ENCODE measurements at regions not wholly inside any gene's neighbourhood (a gene's known extent, or its start where the extent isn't known, plus 50 kb on each side); places are given as distances from the start of the nearest gene placed in this dataset.

DNA sequence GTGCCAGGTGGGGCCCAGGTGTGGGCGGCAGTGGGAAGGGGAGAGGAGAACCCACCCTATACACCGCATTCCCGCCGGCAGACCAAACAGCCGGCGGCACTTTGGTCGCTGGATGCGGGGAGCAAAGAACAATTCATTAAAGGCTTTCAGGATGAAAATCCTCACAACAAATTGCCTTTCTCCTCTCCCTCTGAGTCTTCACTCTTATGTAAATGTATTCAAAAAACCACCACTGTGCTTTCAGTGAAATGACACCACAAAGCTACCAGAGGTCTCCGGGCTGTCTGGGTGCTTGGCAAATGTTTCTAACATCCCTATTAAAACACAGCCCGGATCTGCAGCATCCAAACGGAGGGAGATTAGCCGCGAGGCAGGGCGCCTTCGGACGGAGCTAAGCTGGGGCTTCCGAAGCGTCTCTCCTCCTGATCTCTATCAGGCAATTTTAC, 171.8 kb upstream of the TBL1X start:
- dilution Hi-C loops (cut with MboI; ENCODE audit: extremely low pct_ligation_motif_present, low sequenced_read_pairs) = no loop called here
- Histone ChIP-seq H3K27me3 (ENCODE audit: control insufficient read depth, extremely low read depth, insufficient read depth, low read length) (peaks cover 18% of the 10 kb centered on the region), H3K9me3 (ENCODE audit: control insufficient read depth, low read depth, low read length) (no peaks in the 10 kb centered on the region), H3K4me3 (ENCODE audit: control insufficient read depth in 2 of 3, extremely low read depth in 1 of 3, insufficient read depth in 2 of 3, low read depth in 1 of 3, low read length in 3 of 3) (no peak overlapping the region), H3K36me3 (ENCODE audit: control insufficient read depth in 2 of 2, extremely low read depth in 1 of 2, insufficient read depth in 2 of 2, low read length in 2 of 2) (no peaks in the 10 kb centered on the region), H3K9ac (ENCODE audit: control insufficient read depth, extremely low read depth, insufficient read depth, low read length) (no peak overlapping the region), H2AFZ (ENCODE audit: control insufficient read depth, low read length) (no peak overlapping the region), H3K4me2 (ENCODE audit: control insufficient read depth, extremely low read depth, insufficient read depth, low read depth, low read length) (no peak overlapping the region), H3K4me1 (ENCODE audit: control insufficient read depth, extremely low read depth, insufficient read depth, low read length) (no peaks in the 10 kb centered on the region), H4K20me1 (ENCODE audit: control insufficient read depth, extremely low read depth, insufficient read depth, low read length) (no peaks in the 10 kb centered on the region), H3K79me2 (ENCODE audit: control insufficient read depth, insufficient read depth, low read length) (no peaks in the 10 kb centered on the region), H3K27ac (ENCODE audit: control insufficient read depth, insufficient read depth, low read length) (no peak overlapping the region), H3K9me1 (ENCODE audit: control insufficient read depth, extremely low read depth, insufficient read depth, low read length) (no peaks in the 10 kb centered on the region)
- TF ChIP-seq, protein P1, sequence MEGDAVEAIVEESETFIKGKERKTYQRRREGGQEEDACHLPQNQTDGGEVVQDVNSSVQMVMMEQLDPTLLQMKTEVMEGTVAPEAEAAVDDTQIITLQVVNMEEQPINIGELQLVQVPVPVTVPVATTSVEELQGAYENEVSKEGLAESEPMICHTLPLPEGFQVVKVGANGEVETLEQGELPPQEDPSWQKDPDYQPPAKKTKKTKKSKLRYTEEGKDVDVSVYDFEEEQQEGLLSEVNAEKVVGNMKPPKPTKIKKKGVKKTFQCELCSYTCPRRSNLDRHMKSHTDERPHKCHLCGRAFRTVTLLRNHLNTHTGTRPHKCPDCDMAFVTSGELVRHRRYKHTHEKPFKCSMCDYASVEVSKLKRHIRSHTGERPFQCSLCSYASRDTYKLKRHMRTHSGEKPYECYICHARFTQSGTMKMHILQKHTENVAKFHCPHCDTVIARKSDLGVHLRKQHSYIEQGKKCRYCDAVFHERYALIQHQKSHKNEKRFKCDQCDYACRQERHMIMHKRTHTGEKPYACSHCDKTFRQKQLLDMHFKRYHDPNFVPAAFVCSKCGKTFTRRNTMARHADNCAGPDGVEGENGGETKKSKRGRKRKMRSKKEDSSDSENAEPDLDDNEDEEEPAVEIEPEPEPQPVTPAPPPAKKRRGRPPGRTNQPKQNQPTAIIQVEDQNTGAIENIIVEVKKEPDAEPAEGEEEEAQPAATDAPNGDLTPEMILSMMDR (optimal IDR thresholded peaks at IDR 0.05 in 1 of 3, IDR thresholded peaks at IDR 0.05 in 1 of 3, conservative IDR thresholded peaks at IDR 0.05 in 1 of 3; ENCODE audit: extremely low read depth in 1 of 3, insufficient read depth in 2 of 3, low read length in 3 of 3) = no peak
- TF ChIP-seq EZH2 (IDR thresholded peaks at IDR 0.05; ENCODE audit: low read length) = no peak
- DNase-seq (ENCODE audit: low read depth, low spot score) (no peak), FAIRE-seq (no peak)

DNA sequence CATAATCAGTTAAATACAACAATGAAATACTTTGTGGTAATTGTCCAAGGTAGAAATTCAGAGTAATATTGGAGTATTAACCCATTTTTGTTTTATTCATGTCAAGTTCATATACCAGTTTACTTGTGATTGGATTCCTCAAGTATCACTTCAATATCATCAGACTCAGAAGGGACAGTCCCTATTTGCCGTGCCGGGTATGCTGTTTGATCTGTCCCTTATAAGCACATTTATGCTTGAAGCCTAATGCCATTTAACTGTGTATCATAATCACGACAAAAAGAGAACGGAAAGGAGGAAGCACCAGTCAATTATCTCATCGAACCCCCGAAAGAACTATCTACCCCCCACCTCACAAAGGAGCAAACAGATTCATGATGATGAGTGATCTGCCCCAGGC, 171.0 kb upstream of the TBL1X start:
- TF ChIP-seq EZH2 (IDR thresholded peaks at IDR 0.05; ENCODE audit: low read length) = peak; percentile 14
- TF ChIP-seq, protein P1 (optimal IDR thresholded peaks at IDR 0.05 in 1 of 3, IDR thresholded peaks at IDR 0.05 in 1 of 3, conservative IDR thresholded peaks at IDR 0.05 in 1 of 3; ENCODE audit: extremely low read depth in 1 of 3, insufficient read depth in 2 of 3, low read length in 3 of 3) = no peak
- no peaks in the 10 kb centered on the region for H3K79me2 ChIP-seq (ENCODE audit: control insufficient read depth, insufficient read depth, low read length)
- dilution Hi-C loops (cut with MboI; ENCODE audit: extremely low pct_ligation_motif_present, low sequenced_read_pairs) = no loop called here
- H3K9me1 ChIP-seq (ENCODE audit: control insufficient read depth, extremely low read depth, insufficient read depth, low read length) = no peaks in the 10 kb centered on the region
- FAIRE-seq (no peak), DNase-seq (ENCODE audit: low read depth, low spot score) (no peak)
- no peaks in the 10 kb centered on the region for H3K36me3 ChIP-seq (ENCODE audit: control insufficient read depth in 2 of 2, extremely low read depth in 1 of 2, insufficient read depth in 2 of 2, low read length in 2 of 2)
- H3K9me3 ChIP-seq (ENCODE audit: control insufficient read depth, low read depth, low read length) = no peaks in the 10 kb centered on the region
- H2AFZ ChIP-seq (ENCODE audit: control insufficient read depth, low read length) = no peak overlapping the region
- H3K4me1 ChIP-seq (ENCODE audit: control insufficient read depth, extremely low read depth, insufficient read depth, low read length) = no peaks in the 10 kb centered on the region
- no peak overlapping the region for H3K4me2 ChIP-seq (ENCODE audit: control insufficient read depth, extremely low read depth, insufficient read depth, low read depth, low read length)
- H3K9ac ChIP-seq (ENCODE audit: control insufficient read depth, extremely low read depth, insufficient read depth, low read length) = no peak overlapping the region
- H3K27ac ChIP-seq (ENCODE audit: control insufficient read depth, insufficient read depth, low read length) = no peak overlapping the region
- H3K27me3 ChIP-seq (ENCODE audit: control insufficient read depth, extremely low read depth, insufficient read depth, low read length) = peaks cover 18% of the 10 kb centered on the region
- no peaks in the 10 kb centered on the region for H4K20me1 ChIP-seq (ENCODE audit: control insufficient read depth, extremely low read depth, insufficient read depth, low read length)
- H3K4me3 ChIP-seq (ENCODE audit: control insufficient read depth in 2 of 3, extremely low read depth in 1 of 3, insufficient read depth in 2 of 3, low read depth in 1 of 3, low read length in 3 of 3) = no peak overlapping the region

Measured in keratinocyte (primary cell).